K562 (cell line): ENCODE measurements at regions not wholly inside any gene's neighbourhood (a gene's known extent, or its start where the extent isn't known, plus 50 kb on each side); places are given as distances from the start of the nearest gene placed in this dataset.

Experiments used
- ATAC-seq: fragments of 200-7000 bp; cut with Tn5 transposase; 3 replicates; pipeline ENCODE4 v1.9.1; 2020; ENCODE audit warnings: moderate library complexity
- BruUV-seq: library from RNA; stranded (reverse); fragments of 400-500 nt; replicated peaks from 2 replicates; lab custom pipeline; 2021; lab: Mats Ljungman, UMichigan
- CTCF ChIA-PET: fragments of 300-600 bp; formaldehyde crosslinking; extraction: SDS; loops from one replicate; lab custom pipeline; 2021; ENCODE audit warnings: low intra/inter-chr PET ratio; lab: Yijun Ruan, JAX
- POLR2A ChIA-PET: fragments of 300-600, 350-650 bp; sonication (Branson Sonifier 250); formaldehyde crosslinking; extraction: SDS; loops from one replicate; lab custom pipeline; 2021; ENCODE audit warnings: antibody characterized with exemption, inconsistent platforms; lab: Yijun Ruan, JAX
- DNase-seq, 4 experiments: peaks; one replicate each; pipeline versions ENCODE4 v3.0.0 to v3.0.0-alpha.2; 2011 to 2018; ENCODE audit warnings: low spot score in 3 of 4, mixed read lengths in 3 of 4; ENCODE audit errors: extremely low read depth in 1 of 4
- FAIRE-seq: peaks from 2 replicates; lab custom pipeline; 2011; peaks lifted over from hg19 to GRCh38; lab: Jason Lieb, UNC
- H2AFZ ChIP-seq: 2 replicates; pipeline ENCODE4 v1.6.0; 2011; ENCODE audit warnings: low read depth, low read length, control low read depth, inconsistent platforms
- H3K27ac ChIP-seq: fragments of 200-600 bp; 3 replicates; pipeline ENCODE4 v1.8.0; 2011; ENCODE audit warnings: low read depth, mild to moderate bottlenecking, control low read depth, inconsistent platforms, low read length, moderate library complexity, mixed read lengths; ENCODE audit errors: extremely low read depth
- H3K27me3 ChIP-seq, 2 experiments: fragments of 300-600 bp in 1 of 2; 2 replicates in 1 of 2; 3 replicates in 1 of 2; pipeline versions ENCODE4 v1.6.0 to v1.8.0; 2011; ENCODE audit warnings: inconsistent platforms in 2 of 2, low read length in 2 of 2, mild to moderate bottlenecking in 1 of 2, mixed read lengths in 1 of 2, moderate library complexity in 1 of 2; ENCODE audit not compliant: control insufficient read depth in 2 of 2, insufficient read depth in 2 of 2
- H3K36me3 ChIP-seq: fragments of 300-600 bp; 3 replicates; pipeline ENCODE4 v1.8.0; 2011; ENCODE audit warnings: mild to moderate bottlenecking, low read length, inconsistent platforms; ENCODE audit not compliant: control insufficient read depth, insufficient read depth
- H3K4me1 ChIP-seq, 2 experiments: fragments of 200-600 bp in 1 of 2; replicated peaks in 1 of 2; 2 replicates in 1 of 2; 3 replicates in 1 of 2; pipeline versions ENCODE4 v1.5.1 to v1.8.0; 2011; ENCODE audit warnings: inconsistent platforms in 2 of 2, low read length in 2 of 2, mild to moderate bottlenecking in 1 of 2, mixed read lengths in 1 of 2, moderate library complexity in 1 of 2; ENCODE audit not compliant: control insufficient read depth in 2 of 2, insufficient read depth in 2 of 2
- H3K4me2 ChIP-seq: 2 replicates; pipeline ENCODE4 v1.6.1; 2011; ENCODE audit warnings: low read length, control low read depth, inconsistent platforms, mixed read lengths; ENCODE audit not compliant: insufficient read depth
- H3K4me3 ChIP-seq: fragments of 200-600 bp; sonication (generic), shearing (Covaris generic); 2 replicates; pipeline ENCODE4 v1.5.1; 2016; ENCODE audit warnings: control low read depth, inconsistent platforms
- H3K79me2 ChIP-seq: fragments of 200-600 bp; 3 replicates; pipeline ENCODE4 v1.8.0; 2011; ENCODE audit warnings: low read length, inconsistent platforms; ENCODE audit not compliant: control insufficient read depth, insufficient read depth
- H3K9ac ChIP-seq, 2 experiments: 2 replicates each; pipeline versions ENCODE4 v1.6.0 to v1.6.1; 2011; ENCODE audit warnings: low read depth in 2 of 2, low read length in 2 of 2, control low read depth in 1 of 2, inconsistent platforms in 1 of 2, mild to moderate bottlenecking in 1 of 2, mixed read lengths in 1 of 2; ENCODE audit not compliant: insufficient read depth in 1 of 2
- H3K9me1 ChIP-seq: one replicate; pipeline ENCODE4 v1.6.0; 2011; ENCODE audit warnings: inconsistent platforms, mild to moderate bottlenecking, low read length, moderate library complexity; ENCODE audit not compliant: control insufficient read depth, insufficient read depth
- H3K9me3 ChIP-seq: replicated peaks from 2 replicates; pipeline ENCODE4 v1.5.1; 2011; ENCODE audit warnings: low read depth, low read length, inconsistent platforms; ENCODE audit not compliant: control insufficient read depth, insufficient read depth
- H4K20me1 ChIP-seq: replicated peaks from 2 replicates; pipeline ENCODE4 v1.6.1; 2011; ENCODE audit warnings: low read length, inconsistent platforms, mixed read lengths; ENCODE audit not compliant: control insufficient read depth, insufficient read depth
- ADNP ChIP-seq: fragments of 200-800 bp; sonication (Bioruptor generic); IDR thresholded peaks from 2 replicates; pipeline ENCODE4 v1.6.1; 2016; ENCODE audit warnings: missing genetic modification characterization, missing compliant biosample characterization
- AFF1 ChIP-seq, 2 experiments: fragments of 450-650 bp; IDR thresholded peaks; 2 replicates each; pipeline ENCODE4 v1.6.1; 2018; ENCODE audit warnings: mild to moderate bottlenecking in 2 of 2, low read depth in 1 of 2; ENCODE audit not compliant: partially characterized antibody in 2 of 2
- ETS2 ChIP-seq: IDR thresholded peaks from 2 replicates; pipeline ENCODE4 v1.6.1; 2016; ENCODE audit warnings: borderline replicate concordance, missing genetic modification characterization, mild to moderate bottlenecking, moderate library complexity, missing compliant biosample characterization; ENCODE audit not compliant: poor library complexity, severe bottlenecking
- GMEB1 ChIP-seq: fragments of 250-450 bp; sonication (Bioruptor Pico); IDR thresholded peaks from 2 replicates; pipeline ENCODE4 v1.4.0; 2020; ENCODE audit warnings: mild to moderate bottlenecking
- HCFC1 ChIP-seq: IDR thresholded peaks from 2 replicates; pipeline ENCODE4 v1.6.1; 2012; ENCODE audit warnings: low read depth, low read length, improper control_type of control experiment
- POLR2AphosphoS5 ChIP-seq: IDR thresholded peaks from 2 replicates; pipeline ENCODE4 v1.6.1; 2011; ENCODE audit warnings: mild to moderate bottlenecking, low read depth, low read length, moderate library complexity; ENCODE audit not compliant: control insufficient read depth, insufficient read depth
- SMAD4 ChIP-seq: fragments of 250-450 bp; sonication (Bioruptor Pico); conservative IDR thresholded peaks from 2 replicates; pipeline ENCODE4 v1.8.0; 2021; ENCODE audit warnings: inconsistent platforms, mild to moderate bottlenecking, moderate library complexity
- SRSF1 ChIP-seq: fragments of 200-400 bp; formaldehyde crosslinking; IDR thresholded peaks from 2 replicates; pipeline ENCODE4 v1.6.1; 2017; ENCODE audit warnings: mild to moderate bottlenecking, low read depth, low read length, moderate library complexity
- ZFP30 ChIP-seq: fragments of 250-450 bp; sonication (Bioruptor Pico); IDR thresholded peaks from 2 replicates; pipeline ENCODE4 v1.8.0; 2022; ENCODE audit warnings: moderate library complexity, mild to moderate bottlenecking, inconsistent platforms, borderline replicate concordance
- ZNF274 ChIP-seq: IDR thresholded peaks from 2 replicates; pipeline ENCODE4 v1.6.1; 2011; ENCODE audit warnings: low read depth, mild to moderate bottlenecking, low read length, moderate library complexity, borderline replicate concordance
- WGBS: fragments of 100-300 bp; shearing (Covaris generic); methylation state at CpG from one replicate; pipeline ENCODE4 v1.1.6; 2016; ENCODE audit warnings: low coverage, mixed read lengths; ENCODE audit not compliant: insufficient coverage; ENCODE audit errors: missing lambda C conversion rate; 5-methylcytosine and 5-hydroxymethylcytosine counted together
- in situ Hi-C: fragments of 300-500 bp; cut with MboI; formaldehyde crosslinking; loops from 4 replicates; pipeline ENCODE4 v1.15.0; 2018; ENCODE audit warnings: inconsistent platforms, mixed read lengths
- intact Hi-C: fragments of 100-400 bp; cut with micrococcal nuclease; formaldehyde crosslinking; loops from 2 replicates; pipeline ENCODE4 v1.14.2; 2022

- TF ChIP-seq ADNP (tag) (no peak), ETS2 (tag) (no peak), SMAD4 (CRISPR knock-in tag) (no peak), POLR2AphosphoS5 (no peak), SRSF1 (no peak), ZFP30 (CRISPR knock-in tag) (no peak), ZNF274 (no peak), AFF1 (IDR thresholded peaks at IDR 0.05; ENCODE audit: low read depth in 1 of 2, partially characterized antibody in 2 of 2) (no peak), HCFC1 (no peak), GMEB1 (no peak)
- intact Hi-C loops = no loop called here
- in situ Hi-C loops = loop anchor here (10.0 kb wide), 1 partner anchor 1961 kb away; no protein-coding TSS in a partner anchor
- FAIRE-seq (no peak), DNase-seq (no peak), ATAC-seq (no peak)
- no peaks in the 10 kb centered on the region for H3K9me1 ChIP-seq
- H3K9ac ChIP-seq = no peak overlapping the region
- H3K27ac ChIP-seq = no peak overlapping the region
- H3K36me3 ChIP-seq = no peaks in the 10 kb centered on the region
- no peaks in the 10 kb centered on the region for H3K79me2 ChIP-seq
- H2AFZ ChIP-seq = no peak overlapping the region
- H3K4me2 ChIP-seq = no peak overlapping the region
- POLR2A ChIA-PET = no interaction called here
- H3K4me3 ChIP-seq = no peak overlapping the region
- H3K9me3 ChIP-seq = no peaks in the 10 kb centered on the region
- H4K20me1 ChIP-seq = no peaks in the 10 kb centered on the region
- CTCF ChIA-PET = no interaction called here
- no TSS peak for BruUV-seq
- 0% methylated on average over 6 of the region's 6 CpGs for WGBS
- no peaks in the 10 kb centered on the region for H3K27me3 ChIP-seq
- no peaks in the 10 kb centered on the region for H3K4me1 ChIP-seq
These were observed 203.0 kb downstream of the MED10 start for GRCh38 chr5:6175172-6175854.
